HG03521 (cell line): ENCODE measurements at regions not wholly inside any gene's neighbourhood (a gene's known extent, or its start where the extent isn't known, plus 50 kb on each side); places are given as distances from the start of the nearest gene placed in this dataset.

Source experiments
- ATAC-seq: cut with Tn5 transposase; IDR thresholded peaks from one replicate; pipeline ENCODE4 v1.9.1; 2021; ENCODE audit warnings: mild to moderate bottlenecking, moderate library complexity; ENCODE audit not compliant: unreplicated experiment

- ATAC-seq = no peak
These were observed 467.6 kb downstream of the SOX6 start for GRCh38 chr11:15888556-15889345.

GRCh38 chr11:15889363-15890030, 466.8 kb downstream of the SOX6 start:
- no peak for ATAC-seq

GRCh38 chr11:15890031-15890713, 466.2 kb downstream of the SOX6 start:
- ATAC-seq = no peak

GRCh38 chr11:15893080-15893492, 463.3 kb downstream of the SOX6 start:
- ATAC-seq = no peak

GRCh38 chr11:15896026-15896425, 460.3 kb downstream of the SOX6 start:
- no peak for ATAC-seq

GRCh38 chr11:15896530-15896929, 459.8 kb downstream of the SOX6 start:
- ATAC-seq = no peak

- no peak for ATAC-seq
These were observed 459.0 kb downstream of the SOX6 start for GRCh38 chr11:15897211-15897960.

- no peak for ATAC-seq
These were observed 455.3 kb downstream of the SOX6 start for GRCh38 chr11:15901054-15901453.

GRCh38 chr11:15901790-15902189, 454.6 kb downstream of the SOX6 start:
- ATAC-seq = no peak

GRCh38 chr11:15903246-15903645, 453.1 kb downstream of the SOX6 start:
- no peak for ATAC-seq

- ATAC-seq = no peak
These were observed 450.8 kb downstream of the SOX6 start for GRCh38 chr11:15905366-15906104.

GRCh38 chr11:15906481-15907035, 449.8 kb downstream of the SOX6 start:
- ATAC-seq = no peak

GRCh38 chr11:15907806-15908205, 448.5 kb downstream of the SOX6 start:
- ATAC-seq = no peak

GRCh38 chr11:15909937-15910598, 446.3 kb downstream of the SOX6 start:
- ATAC-seq = no peak

- no peak for ATAC-seq
These were observed 445.6 kb downstream of the SOX6 start for GRCh38 chr11:15910761-15911160.

GRCh38 chr11:15911377-15912044, 444.8 kb downstream of the SOX6 start:
- no peak for ATAC-seq

GRCh38 chr11:15912291-15912690, 444.1 kb downstream of the SOX6 start:
- no peak for ATAC-seq

GRCh38 chr11:15912825-15913224, 443.5 kb downstream of the SOX6 start:
- ATAC-seq = no peak

GRCh38 chr11:15913261-15913660, 443.1 kb downstream of the SOX6 start:
- ATAC-seq = no peak
